Skin of body (tissue), 1 donor: ENCODE measurements at regions not wholly inside any gene's neighbourhood (a gene's known extent, or its start where the extent isn't known, plus 50 kb on each side); places are given as distances from the start of the nearest gene placed in this dataset.

Source experiments
- DNase-seq: peaks from one replicate; lab custom pipeline; 2025; lab: John Stamatoyannopoulos, UW

DNA sequence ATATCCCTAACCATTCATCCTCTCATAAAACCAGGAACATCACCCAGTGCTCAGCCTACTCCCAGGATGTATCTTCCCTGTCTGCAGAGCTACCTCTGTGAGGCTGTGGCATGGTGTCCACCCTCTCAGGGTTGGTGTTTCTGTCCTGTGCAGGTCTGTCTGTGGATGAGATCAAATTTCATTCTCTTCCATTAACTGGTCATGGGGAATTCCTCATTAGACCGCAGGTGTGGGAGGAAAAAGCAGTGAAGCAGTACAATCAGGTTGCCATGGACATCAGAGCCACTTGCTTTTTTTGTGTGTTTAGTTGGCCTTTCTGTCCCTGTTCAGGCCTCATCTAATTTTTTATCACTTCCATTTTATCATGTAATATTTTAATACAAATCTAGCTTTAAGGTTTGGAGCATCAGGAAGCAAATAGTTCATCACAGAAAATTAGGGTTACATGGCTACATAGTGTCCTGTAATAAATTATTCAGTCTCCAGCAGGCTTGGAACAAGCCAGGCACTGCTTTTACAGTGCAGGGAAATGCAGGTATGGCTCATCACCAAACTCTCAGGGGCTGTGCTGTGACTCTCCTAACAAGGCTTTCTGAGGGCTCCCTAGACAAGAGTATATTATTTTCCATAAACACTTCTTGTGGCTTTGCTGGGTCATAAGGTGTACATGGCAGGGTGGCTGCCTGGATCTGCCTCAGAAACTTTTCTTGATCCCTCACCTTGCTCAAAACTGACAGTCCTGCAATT is 594.9 kb upstream of the IGFBP3 start:
- DNase-seq: no peak

- no peak for DNase-seq
These were observed 592.4 kb upstream of the IGFBP3 start for GRCh38 chr7:46513447-46513848.

GRCh38 chr7:46512891-46513413 is 591.9 kb upstream of the IGFBP3 start:
- DNase-seq: no peak

GRCh38 chr7:46511442-46512215 is 590.6 kb upstream of the IGFBP3 start:
- no peak for DNase-seq

DNA sequence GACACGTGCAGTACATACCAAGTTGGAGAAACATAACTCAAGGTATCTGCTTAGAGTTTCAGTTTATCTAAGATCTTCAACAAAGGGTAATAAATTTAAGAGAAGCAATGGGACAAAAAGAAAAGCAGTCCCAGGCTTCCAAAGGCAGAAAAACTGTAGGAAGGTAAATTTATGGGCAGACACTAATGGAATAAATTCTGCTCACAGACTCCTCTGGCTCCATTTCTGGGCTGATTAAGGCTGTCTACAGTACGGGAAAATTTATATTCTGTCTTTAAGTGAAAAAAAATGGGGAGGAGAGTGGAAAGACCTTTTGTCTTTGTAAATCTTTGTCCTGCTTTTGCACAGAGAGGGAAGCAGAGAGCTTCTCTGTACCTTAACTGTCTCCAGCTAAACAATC is 587.5 kb upstream of the IGFBP3 start:
- no peak for DNase-seq

DNA sequence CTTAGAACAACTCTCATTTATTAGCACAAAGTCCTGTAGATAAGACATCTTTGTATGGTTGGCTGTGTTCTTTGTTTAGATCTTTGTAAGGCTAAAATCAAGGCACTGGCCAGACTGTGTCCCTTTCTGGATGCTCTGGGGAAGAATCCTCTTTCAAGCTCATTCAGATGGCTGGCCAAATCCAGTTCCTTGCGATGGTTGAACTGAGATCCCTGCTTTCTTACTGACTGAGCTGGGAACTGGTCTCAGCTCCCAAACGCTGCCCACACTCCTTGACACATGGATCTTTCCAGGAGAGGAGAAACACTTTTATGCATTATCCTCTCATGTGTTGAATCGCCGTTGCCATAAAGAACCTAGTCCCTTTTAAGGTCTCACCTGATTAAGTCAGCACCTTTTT is 586.5 kb upstream of the IGFBP3 start:
- DNase-seq: no peak

- no peak for DNase-seq
These were observed 573.4 kb upstream of the IGFBP3 start for GRCh38 chr7:46494441-46494840.

GRCh38 chr7:46494028-46494427 is 573.0 kb upstream of the IGFBP3 start:
- DNase-seq: no peak

GRCh38 chr7:46493196-46493595 is 572.1 kb upstream of the IGFBP3 start:
- no peak for DNase-seq

DNA sequence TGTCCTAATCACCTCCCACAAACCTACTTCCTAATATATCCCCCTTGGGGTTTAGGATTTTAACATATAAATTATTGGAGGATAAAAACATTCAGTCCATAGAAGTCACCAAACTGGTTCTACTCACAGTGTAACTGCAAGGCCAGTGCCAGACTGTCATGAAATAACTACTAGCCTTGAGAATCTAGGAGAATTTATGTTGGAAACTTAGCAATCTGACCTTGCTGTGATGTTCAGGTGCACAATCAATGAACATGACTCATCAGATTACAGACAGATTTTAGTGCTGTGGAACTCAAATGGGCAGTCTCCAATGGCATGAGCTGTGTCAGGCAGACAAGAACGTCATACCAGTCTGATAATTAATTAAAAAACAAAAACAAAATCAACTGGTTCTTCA is 571.4 kb upstream of the IGFBP3 start:
- no peak for DNase-seq

GRCh38 chr7:46490406-46490805 is 569.3 kb upstream of the IGFBP3 start:
- DNase-seq: no peak

DNA sequence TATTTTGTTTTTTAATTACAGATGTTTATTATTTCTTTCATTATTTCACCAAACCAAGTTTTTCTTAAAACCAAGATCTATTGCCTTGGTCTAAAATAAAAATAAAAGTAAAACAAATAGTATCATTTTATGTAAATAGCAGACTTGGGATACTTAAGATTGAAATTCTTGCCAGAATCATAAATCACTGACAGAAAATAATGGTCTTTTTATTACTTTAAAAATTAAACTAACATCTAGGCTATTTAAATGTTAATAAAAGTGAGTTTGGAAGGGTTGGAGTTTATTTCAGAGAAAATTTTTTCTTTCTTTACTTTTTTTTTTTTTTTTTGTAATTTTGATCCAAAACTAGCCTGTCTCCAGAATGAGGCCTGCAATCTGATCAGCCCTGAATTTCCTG is 568.0 kb upstream of the IGFBP3 start:
- DNase-seq: no peak

DNA sequence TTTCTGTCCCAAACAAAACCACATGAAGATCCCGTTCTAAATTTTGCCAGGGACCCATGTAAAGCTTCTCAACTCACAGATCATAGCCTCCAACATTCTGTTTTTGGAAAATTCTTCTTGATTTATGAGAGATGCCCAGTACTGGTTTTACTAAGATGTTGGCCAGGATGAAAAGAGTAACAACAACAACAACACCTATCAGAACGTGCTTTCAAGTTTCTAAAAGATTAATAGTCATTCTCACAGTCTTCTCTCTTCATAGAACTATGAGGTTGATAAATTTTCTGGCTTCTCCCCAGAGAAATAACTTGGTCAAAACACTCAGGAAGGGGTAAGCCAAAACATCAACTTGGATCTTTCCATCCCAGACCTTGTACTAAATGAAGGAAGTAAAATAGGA is 567.5 kb upstream of the IGFBP3 start:
- DNase-seq: no peak

GRCh38 chr7:46486256-46487206 is 565.5 kb upstream of the IGFBP3 start:
- no peak for DNase-seq

DNA sequence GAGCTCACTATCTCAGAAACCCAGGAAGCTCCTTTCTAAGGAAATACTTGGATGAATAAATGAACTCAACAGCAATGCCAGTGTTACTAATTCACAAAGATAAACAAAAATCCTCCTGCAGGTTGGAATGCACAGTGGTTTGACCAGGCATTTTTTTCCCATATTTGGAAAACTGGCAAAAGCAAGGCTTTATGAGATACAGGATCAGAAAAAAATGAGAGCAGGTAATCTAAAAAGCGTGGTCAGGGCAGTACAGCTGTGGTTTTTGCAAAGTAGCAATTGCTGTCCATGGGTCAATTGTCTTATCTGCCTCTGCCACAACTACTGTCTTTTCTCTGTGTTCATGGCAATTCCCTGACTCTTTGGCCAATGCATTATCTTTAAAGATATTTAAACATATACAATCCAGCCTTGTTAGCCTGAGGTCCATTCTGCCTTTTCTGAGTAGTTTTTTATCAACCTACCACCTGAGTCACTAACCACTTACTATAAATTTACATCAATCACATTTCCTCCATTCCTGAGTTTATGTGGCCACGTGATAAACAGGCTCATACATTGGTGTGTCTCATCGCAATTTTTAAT is 564.5 kb upstream of the IGFBP3 start:
- DNase-seq: no peak

GRCh38 chr7:46484906-46485305 is 563.8 kb upstream of the IGFBP3 start:
- DNase-seq: no peak

DNA sequence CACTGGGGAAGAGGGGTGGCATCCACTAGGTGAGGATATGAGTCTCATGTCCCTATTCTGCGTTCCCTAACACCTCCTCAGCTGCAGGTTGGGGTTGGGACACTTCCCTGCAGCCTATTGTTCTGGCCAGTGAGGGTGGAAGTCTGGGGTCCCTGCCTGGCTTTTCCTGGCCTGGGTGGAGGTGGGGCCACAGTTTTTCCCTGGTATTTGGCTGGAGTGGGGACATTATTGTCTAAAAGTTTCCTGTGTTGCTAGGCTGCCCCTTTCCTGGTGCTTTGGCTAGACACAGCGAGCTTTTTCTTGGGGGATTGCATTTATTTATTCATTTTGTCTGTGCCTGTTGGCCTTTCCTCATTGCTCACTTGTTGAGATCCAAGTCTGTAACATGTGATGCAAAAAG is 559.5 kb upstream of the IGFBP3 start:
- DNase-seq: no peak

DNA sequence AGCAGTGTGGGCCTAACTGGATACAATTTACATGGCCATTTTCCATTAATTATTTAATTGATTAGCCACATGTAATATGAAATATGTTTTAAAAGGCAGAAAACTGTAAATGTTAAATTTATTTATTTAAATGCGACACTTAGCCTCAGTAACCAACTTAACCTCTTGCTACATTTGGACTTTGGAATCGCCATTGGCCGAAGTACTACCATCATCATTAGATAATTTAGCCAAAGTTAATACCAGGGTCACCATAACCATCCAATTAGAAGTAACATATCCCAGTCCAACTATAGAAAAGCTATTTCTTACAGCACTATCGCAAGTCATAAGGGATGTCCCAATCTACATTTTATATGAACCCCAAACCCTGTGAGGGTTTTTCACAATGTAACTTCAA is 558.6 kb upstream of the IGFBP3 start:
- no peak for DNase-seq

GRCh38 chr7:46478046-46478445 is 557.0 kb upstream of the IGFBP3 start:
- no peak for DNase-seq

DNA sequence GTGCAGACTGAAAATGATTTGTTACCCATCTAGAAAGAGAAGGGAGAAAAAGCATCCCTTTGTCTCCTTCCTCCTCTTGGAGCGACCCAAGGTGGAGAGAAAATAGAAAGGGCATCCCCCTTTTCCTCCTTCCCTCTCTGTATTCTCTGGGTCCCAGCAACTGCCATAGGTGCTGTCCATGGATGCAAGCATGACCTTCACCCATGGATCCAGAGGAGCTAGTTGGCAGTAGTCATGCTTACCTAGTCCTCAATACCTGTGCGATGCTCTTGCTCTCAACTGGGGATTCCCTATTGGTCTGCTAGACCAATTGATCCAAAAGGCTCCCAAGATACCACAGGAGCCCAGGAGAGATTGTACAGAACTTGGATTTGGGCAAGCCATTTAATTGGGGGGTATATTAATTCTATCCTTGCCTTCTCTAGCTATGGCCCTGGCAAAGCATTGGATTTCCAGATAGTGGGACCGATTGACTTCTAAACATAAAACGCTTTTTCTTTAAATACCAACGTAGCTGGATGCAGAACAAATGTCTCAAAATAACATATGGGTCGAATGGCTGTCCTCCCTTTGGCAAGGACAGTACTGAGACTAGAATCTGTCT is 547.8 kb upstream of the IGFBP3 start:
- DNase-seq: no peak

GRCh38 chr7:46463170-46463569 is 542.1 kb upstream of the IGFBP3 start:
- DNase-seq: no peak
